ENCODE measurements at regions not wholly inside any gene's neighbourhood (a gene's known extent, or its start where the extent isn't known, plus 50 kb on each side); places are given as distances from the start of the nearest gene placed in this dataset.

- Histone ChIP-seq H3K9ac (ENCODE audit: extremely low read depth, low read length, poor library complexity, severe bottlenecking) (no peak overlapping the region), H3K4me3 (ENCODE audit: low read length) (no peak overlapping the region), H3K27me3 (ENCODE audit: control insufficient read depth, insufficient read depth, low read length, poor library complexity, severe bottlenecking) (no peaks in the 10 kb centered on the region), H3K4me1 (ENCODE audit: control insufficient read depth, insufficient read depth, low read length) (no peaks in the 10 kb centered on the region), H3K9me3 (ENCODE audit: control insufficient read depth, low read length) (no peaks in the 10 kb centered on the region), H3K36me3 (ENCODE audit: control insufficient read depth, insufficient read depth, low read length) (no peaks in the 10 kb centered on the region), H3K27ac (ENCODE audit: low read depth, low read length) (no peak overlapping the region)
- no peak overlapping the region for H3K4me3 Mint-ChIP-seq
- no peaks in the 10 kb centered on the region for H3K27me3 Mint-ChIP-seq (ENCODE audit: insufficient read depth)
- no peaks in the 10 kb centered on the region for H3K36me3 Mint-ChIP-seq (ENCODE audit: low read depth)
- no peaks in the 10 kb centered on the region for H3K9me3 Mint-ChIP-seq
- H3K4me1 Mint-ChIP-seq, result peaks cover 8% of the 10 kb centered on the region
- no peak for DNase-seq
- no peak for TF ChIP-seq CTCF (conservative IDR thresholded peaks at IDR 0.05)
- no peak overlapping the region for H3K27ac Mint-ChIP-seq
Measured at GRCh38 chr5:66345281-66345680, 201.2 kb downstream of the SREK1 start.

- Histone ChIP-seq H3K9ac (ENCODE audit: extremely low read depth, low read length, poor library complexity, severe bottlenecking) (no peak overlapping the region), H3K36me3 (ENCODE audit: control insufficient read depth, insufficient read depth, low read length) (no peaks in the 10 kb centered on the region), H3K4me1 (ENCODE audit: control insufficient read depth, insufficient read depth, low read length) (no peaks in the 10 kb centered on the region), H3K4me3 (ENCODE audit: low read length) (no peak overlapping the region), H3K27me3 (ENCODE audit: control insufficient read depth, insufficient read depth, low read length, poor library complexity, severe bottlenecking) (no peaks in the 10 kb centered on the region), H3K9me3 (ENCODE audit: control insufficient read depth, low read length) (no peaks in the 10 kb centered on the region), H3K27ac (ENCODE audit: low read depth, low read length) (no peak overlapping the region)
- WGBS, 2 experiments (ENCODE audit: insufficient coverage in 1 of 2, insufficient read length in 1 of 2), result 86 to 93% methylated on average over 6 of the region's 6 CpGs
- peaks cover 8% of the 10 kb centered on the region for H3K4me1 Mint-ChIP-seq
- H3K27me3 Mint-ChIP-seq (ENCODE audit: insufficient read depth), result no peaks in the 10 kb centered on the region
- H3K4me3 Mint-ChIP-seq, result no peak overlapping the region
- no peak overlapping the region for H3K27ac Mint-ChIP-seq
- DNase-seq, result no peak
- H3K36me3 Mint-ChIP-seq (ENCODE audit: low read depth), result no peaks in the 10 kb centered on the region
- TF ChIP-seq CTCF (conservative IDR thresholded peaks at IDR 0.05), result no peak
- H3K9me3 Mint-ChIP-seq, result no peaks in the 10 kb centered on the region
Measured at GRCh38 chr5:66346869-66347268, 202.8 kb downstream of the SREK1 start.

GRCh38 chr5:66348387-66349125 lies 204.5 kb downstream of the SREK1 start:
- H3K36me3 Mint-ChIP-seq (ENCODE audit: low read depth), result no peaks in the 10 kb centered on the region
- H3K27me3 Mint-ChIP-seq (ENCODE audit: insufficient read depth), result no peaks in the 10 kb centered on the region
- no peak overlapping the region for H3K4me3 Mint-ChIP-seq
- no peak for DNase-seq
- H3K4me3 ChIP-seq (ENCODE audit: low read length), result no peak overlapping the region
- H3K9ac ChIP-seq (ENCODE audit: extremely low read depth, low read length, poor library complexity, severe bottlenecking), result no peak overlapping the region
- H3K9me3 Mint-ChIP-seq, result no peaks in the 10 kb centered on the region
- H3K4me1 ChIP-seq (ENCODE audit: control insufficient read depth, insufficient read depth, low read length), result no peaks in the 10 kb centered on the region
- no peak for TF ChIP-seq CTCF (conservative IDR thresholded peaks at IDR 0.05)
- no peaks in the 10 kb centered on the region for H3K9me3 ChIP-seq (ENCODE audit: control insufficient read depth, low read length)
- H3K27me3 ChIP-seq (ENCODE audit: control insufficient read depth, insufficient read depth, low read length, poor library complexity, severe bottlenecking), result no peaks in the 10 kb centered on the region
- H3K27ac ChIP-seq (ENCODE audit: low read depth, low read length), result no peak overlapping the region
- WGBS, 2 experiments (ENCODE audit: insufficient coverage in 1 of 2, insufficient read length in 1 of 2), result 93 to 100% methylated on average over 3 to 4 of the region's 4 CpGs
- no peak overlapping the region for H3K27ac Mint-ChIP-seq
- no peaks in the 10 kb centered on the region for H3K36me3 ChIP-seq (ENCODE audit: control insufficient read depth, insufficient read depth, low read length)
- H3K4me1 Mint-ChIP-seq, result peaks cover 3% of the 10 kb centered on the region

Data from endodermal cell (in vitro differentiated cells).